Testis (tissue), 2 donors: ENCODE measurements at regions not wholly inside any gene's neighbourhood (a gene's known extent, or its start where the extent isn't known, plus 50 kb on each side); places are given as distances from the start of the nearest gene placed in this dataset.

ENCODE experiments used
- DNase-seq: peaks from one replicate; pipeline ENCODE4 v3.0.0-alpha.2; 2019
- H3K27ac ChIP-seq, 2 donors: fragments of 200-600 bp; sonication (generic); one replicate each; pipeline ENCODE4 v1.5.1; 2019
- H3K27me3 ChIP-seq: fragments of 200-600 bp; sonication (generic); one replicate; pipeline ENCODE4 v1.5.1; 2019
- H3K36me3 ChIP-seq: fragments of 200-600 bp; sonication (generic); one replicate; pipeline ENCODE4 v1.5.1; 2017; ENCODE audit warnings: low read depth; ENCODE audit errors: missing control alignments
- H3K4me1 ChIP-seq: fragments of 200-600 bp; sonication (generic); one replicate; pipeline ENCODE4 v1.5.1; 2019
- H3K4me3 ChIP-seq, 2 donors: fragments of 200-600 bp; sonication (generic); one replicate each; pipeline ENCODE4 v1.5.1; 2017 to 2019
- H3K9me3 ChIP-seq: fragments of 200-600 bp; sonication (generic); one replicate; pipeline ENCODE4 v1.5.1; 2017
- CTCF ChIP-seq, 3 experiments: fragments of 450-650 bp in 2 of 3; fragments of 200-600 bp in 1 of 3; sonication (generic) in 1 of 3; IDR thresholded peaks; one replicate each; pipeline ENCODE4 v1.5.1; 2016 to 2019; ENCODE audit warnings: antibody characterized with exemption in 3 of 3, mild to moderate bottlenecking in 2 of 3, moderate library complexity in 1 of 3
- POLR2A ChIP-seq: fragments of 450-650 bp; IDR thresholded peaks from one replicate; pipeline ENCODE4 v1.6.1; 2017; ENCODE audit warnings: antibody characterized with exemption, mild to moderate bottlenecking, moderate library complexity
- WGBS, 2 donors: methylation state at CpG; one replicate each; pipeline ENCODE4 v1.1.5; 2018; 5-methylcytosine and 5-hydroxymethylcytosine counted together
- intact Hi-C: fragments of 100-400 bp; cut with DNase I; formaldehyde crosslinking; loops from one replicate; pipeline ENCODE4 v1.15.1; 2023; ENCODE audit warnings: low total_unique reads

GRCh38 chr5:68377733-68378132 is 162.2 kb downstream of the PIK3R1 start:
- Histone ChIP-seq H3K27me3 (no peaks in the 10 kb centered on the region), H3K36me3 (no peaks in the 10 kb centered on the region), H3K4me3 (no peak overlapping the region), H3K9me3 (no peaks in the 10 kb centered on the region), H3K27ac (no peak overlapping the region), H3K4me1 (no peaks in the 10 kb centered on the region)
- 90 to 94% methylated on average over 4 of the region's 4 CpGs for WGBS, 2 donors
- intact Hi-C loops: no loop called here
- TF ChIP-seq CTCF (IDR thresholded peaks at IDR 0.05): no peak
- no peak for TF ChIP-seq POLR2A
- no peak for DNase-seq

- H3K36me3 ChIP-seq: no peaks in the 10 kb centered on the region
- no peak for DNase-seq
- no peaks in the 10 kb centered on the region for H3K27me3 ChIP-seq
- 74 to 85% methylated on average over 3 of the region's 3 CpGs for WGBS, 2 donors
- H3K4me1 ChIP-seq: no peaks in the 10 kb centered on the region
- TF ChIP-seq CTCF (IDR thresholded peaks at IDR 0.05) (no peak), POLR2A (no peak)
- no peak overlapping the region for H3K27ac ChIP-seq
- H3K4me3 ChIP-seq: no peak overlapping the region
- intact Hi-C loops: no loop called here
- H3K9me3 ChIP-seq: no peaks in the 10 kb centered on the region
These were observed 162.8 kb downstream of the PIK3R1 start for GRCh38 chr5:68378204-68378820.

GRCh38 chr5:68379275-68380036 is 163.9 kb downstream of the PIK3R1 start:
- no peak for DNase-seq
- WGBS, 2 donors: 69 to 77% methylated on average over 3 of the region's 3 CpGs
- TF ChIP-seq POLR2A (no peak), CTCF (IDR thresholded peaks at IDR 0.05) (no peak)
- intact Hi-C loops: no loop called here
- H3K4me1 ChIP-seq: no peaks in the 10 kb centered on the region
- no peaks in the 10 kb centered on the region for H3K9me3 ChIP-seq
- H3K27me3 ChIP-seq: no peaks in the 10 kb centered on the region
- no peak overlapping the region for H3K4me3 ChIP-seq
- H3K36me3 ChIP-seq: no peaks in the 10 kb centered on the region
- no peak overlapping the region for H3K27ac ChIP-seq

GRCh38 chr5:68380078-68380477 is 164.5 kb downstream of the PIK3R1 start:
- no peak for DNase-seq
- Histone ChIP-seq H3K4me1 (no peaks in the 10 kb centered on the region), H3K27me3 (no peaks in the 10 kb centered on the region), H3K27ac (no peak overlapping the region), H3K4me3 (no peak overlapping the region), H3K9me3 (no peaks in the 10 kb centered on the region), H3K36me3 (no peaks in the 10 kb centered on the region)
- intact Hi-C loops: no loop called here
- 70 to 76% methylated on average over 2 of the region's 2 CpGs for WGBS, 2 donors
- TF ChIP-seq POLR2A: no peak
- no peak for TF ChIP-seq CTCF (IDR thresholded peaks at IDR 0.05)

- H3K27ac ChIP-seq: no peak overlapping the region
- TF ChIP-seq POLR2A (no peak), CTCF (IDR thresholded peaks at IDR 0.05) (no peak)
- WGBS, 2 donors: 93 to 97% methylated on average over 3 of the region's 3 CpGs
- intact Hi-C loops: no loop called here
- H3K4me1 ChIP-seq: no peaks in the 10 kb centered on the region
- no peaks in the 10 kb centered on the region for H3K9me3 ChIP-seq
- H3K4me3 ChIP-seq: no peak overlapping the region
- H3K27me3 ChIP-seq: no peaks in the 10 kb centered on the region
- DNase-seq: no peak
- H3K36me3 ChIP-seq: no peaks in the 10 kb centered on the region
These were observed 165.5 kb downstream of the PIK3R1 start for GRCh38 chr5:68381060-68381459.
